ENCODE measurements at regions not wholly inside any gene's neighbourhood (a gene's known extent, or its start where the extent isn't known, plus 50 kb on each side); places are given as distances from the start of the nearest gene placed in this dataset.

- Histone ChIP-seq H3K79me2 (ENCODE audit: low read length) (no peaks in the 10 kb centered on the region), H3K27me3 (ENCODE audit: low read depth, low read length) (no peaks in the 10 kb centered on the region), H4K20me1 (ENCODE audit: insufficient read depth, low read length) (no peaks in the 10 kb centered on the region), H3K4me1 (ENCODE audit: low read length) (no peaks in the 10 kb centered on the region), H3K9me3 (ENCODE audit: insufficient read depth, low read length) (no peaks in the 10 kb centered on the region), H3K4me2 (ENCODE audit: low read length) (no peak overlapping the region), H3K4me3 (ENCODE audit: low read length) (no peak overlapping the region), H2AFZ (ENCODE audit: low read depth, low read length) (no peak overlapping the region), H3K9ac (ENCODE audit: low read length) (no peak overlapping the region), H3K36me3 (replicated peaks; ENCODE audit: low read depth, low read length) (no peaks in the 10 kb centered on the region), H3K27ac (ENCODE audit: low read length) (no peak overlapping the region)
- no peak for TF ChIP-seq CTCF (IDR thresholded peaks at IDR 0.05; ENCODE audit: low read depth, low read length)
- no peak for TF ChIP-seq EZH2phosphoT487 (IDR thresholded peaks at IDR 0.05; ENCODE audit: low read depth)
Observed at GRCh38 chrX:23276475-23276874, 58.2 kb upstream of the PTCHD1 start.

Data from OCI-LY3 (cell line).